ENCODE measurements at regions not wholly inside any gene's neighbourhood (a gene's known extent, or its start where the extent isn't known, plus 50 kb on each side); places are given as distances from the start of the nearest gene placed in this dataset.
A peak's percentile ranks its signal among the peaks of the same experiment; 100 is the strongest.

GRCh38 chr20:21571841-21572690, 58.2 kb upstream of the NKX2-2 start:
- H3K4me3 ChIP-seq (ENCODE audit: low read length): no peak overlapping the region
- TF ChIP-seq CTCF (IDR thresholded peaks at IDR 0.05; ENCODE audit: insufficient read depth, low read depth, low read length, missing control alignments): peak; percentile 82
- peak; percentile 15 for DNase-seq (ENCODE audit: low read depth)

- DNase-seq (ENCODE audit: low read depth): no peak
- TF ChIP-seq CTCF (IDR thresholded peaks at IDR 0.05; ENCODE audit: insufficient read depth, low read depth, low read length, missing control alignments): no peak
- no peak overlapping the region for H3K4me3 ChIP-seq (ENCODE audit: low read length)
Measured at GRCh38 chr20:21570285-21570992, 56.6 kb upstream of the NKX2-2 start.

GRCh38 chr20:21569586-21569985, 55.7 kb upstream of the NKX2-2 start:
- H3K4me3 ChIP-seq (ENCODE audit: low read length): no peak overlapping the region
- no peak for DNase-seq (ENCODE audit: low read depth)
- TF ChIP-seq CTCF (IDR thresholded peaks at IDR 0.05; ENCODE audit: insufficient read depth, low read depth, low read length, missing control alignments): no peak

GRCh38 chr20:21564127-21564773, 50.4 kb upstream of the NKX2-2 start:
- TF ChIP-seq CTCF (IDR thresholded peaks at IDR 0.05; ENCODE audit: insufficient read depth, low read depth, low read length, missing control alignments): no peak
- no peak for DNase-seq (ENCODE audit: low read depth)
- H3K4me3 ChIP-seq (ENCODE audit: low read length): no peak overlapping the region
